ENCODE measurements at regions not wholly inside any gene's neighbourhood (a gene's known extent, or its start where the extent isn't known, plus 50 kb on each side); places are given as distances from the start of the nearest gene placed in this dataset.

DNA sequence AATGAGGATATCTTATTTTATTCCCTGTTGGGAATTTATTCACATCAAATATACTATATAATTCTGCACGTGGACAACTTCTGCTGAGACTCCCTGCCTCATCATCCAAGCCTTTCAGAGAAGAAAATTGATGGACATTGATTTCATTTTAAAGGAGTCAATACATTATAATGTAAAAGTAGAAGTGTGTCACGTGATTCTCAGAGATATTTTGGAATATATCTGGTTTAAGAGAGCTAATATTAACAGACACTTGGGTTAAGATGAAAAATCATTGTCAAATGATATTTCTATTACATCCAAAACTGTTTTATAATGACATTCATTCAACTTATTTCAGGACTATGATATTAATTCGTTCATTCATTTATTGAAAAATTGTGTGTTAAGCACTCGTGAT is 314.2 kb downstream of the ADGRL2 start:
- TF ChIP-seq, protein P1, sequence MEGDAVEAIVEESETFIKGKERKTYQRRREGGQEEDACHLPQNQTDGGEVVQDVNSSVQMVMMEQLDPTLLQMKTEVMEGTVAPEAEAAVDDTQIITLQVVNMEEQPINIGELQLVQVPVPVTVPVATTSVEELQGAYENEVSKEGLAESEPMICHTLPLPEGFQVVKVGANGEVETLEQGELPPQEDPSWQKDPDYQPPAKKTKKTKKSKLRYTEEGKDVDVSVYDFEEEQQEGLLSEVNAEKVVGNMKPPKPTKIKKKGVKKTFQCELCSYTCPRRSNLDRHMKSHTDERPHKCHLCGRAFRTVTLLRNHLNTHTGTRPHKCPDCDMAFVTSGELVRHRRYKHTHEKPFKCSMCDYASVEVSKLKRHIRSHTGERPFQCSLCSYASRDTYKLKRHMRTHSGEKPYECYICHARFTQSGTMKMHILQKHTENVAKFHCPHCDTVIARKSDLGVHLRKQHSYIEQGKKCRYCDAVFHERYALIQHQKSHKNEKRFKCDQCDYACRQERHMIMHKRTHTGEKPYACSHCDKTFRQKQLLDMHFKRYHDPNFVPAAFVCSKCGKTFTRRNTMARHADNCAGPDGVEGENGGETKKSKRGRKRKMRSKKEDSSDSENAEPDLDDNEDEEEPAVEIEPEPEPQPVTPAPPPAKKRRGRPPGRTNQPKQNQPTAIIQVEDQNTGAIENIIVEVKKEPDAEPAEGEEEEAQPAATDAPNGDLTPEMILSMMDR (IDR thresholded peaks at IDR 0.05): no peak
- TF ChIP-seq POLR2AphosphoS5 (IDR thresholded peaks at IDR 0.05): no peak
- no peak for TF ChIP-seq POLR2A (IDR thresholded peaks at IDR 0.05)

All from stomach (tissue), 4 donors.